Ascending aorta (tissue), 2 donors: ENCODE measurements at regions not wholly inside any gene's neighbourhood (a gene's known extent, or its start where the extent isn't known, plus 50 kb on each side); places are given as distances from the start of the nearest gene placed in this dataset.

Experiments used
- DNase-seq, 2 donors: peaks; one replicate each; pipeline ENCODE4 v3.0.0-alpha.2; 2019; ENCODE audit warnings: low spot score in 2 of 2
- H3K27ac ChIP-seq, 2 donors: fragments of 200-600 bp; sonication (generic); one replicate each; pipeline ENCODE4 v1.5.1; 2016 to 2017; ENCODE audit warnings: mild to moderate bottlenecking in 1 of 2
- H3K27me3 ChIP-seq: fragments of 200-600 bp; sonication (generic); one replicate; pipeline ENCODE4 v1.5.1; 2017
- H3K36me3 ChIP-seq, 2 donors: fragments of 200-600 bp; sonication (generic); one replicate each; pipeline ENCODE4 v1.5.1; 2016
- H3K4me1 ChIP-seq, 2 donors: fragments of 200-600 bp; sonication (generic); one replicate each; pipeline ENCODE4 v1.5.1; 2016 to 2017; ENCODE audit warnings: mild to moderate bottlenecking in 1 of 2
- H3K4me3 ChIP-seq, 2 donors: fragments of 200-600 bp; sonication (generic); one replicate each; pipeline ENCODE4 v1.5.1; 2016 to 2017; ENCODE audit warnings: mild to moderate bottlenecking in 1 of 2
- H3K9me3 ChIP-seq, 2 donors: fragments of 200-600 bp; sonication (generic); one replicate each; pipeline ENCODE4 v1.5.1; 2016
- CTCF ChIP-seq, 3 experiments: fragments of 200-600 bp in 2 of 3; fragments of 450-650 bp in 1 of 3; sonication (generic) in 2 of 3; IDR thresholded peaks; one replicate each; pipeline ENCODE4 v1.5.1; 2016 to 2019; ENCODE audit warnings: antibody characterized with exemption in 3 of 3, mild to moderate bottlenecking in 1 of 3, moderate library complexity in 1 of 3
- intact Hi-C: fragments of 100-400 bp; cut with DNase I; formaldehyde crosslinking; loops from one replicate; pipeline ENCODE4 v1.15.1; 2023

- no peak overlapping the region for H3K27ac ChIP-seq
- H3K36me3 ChIP-seq: no peaks in the 10 kb centered on the region
- DNase-seq: no peak
- no peaks in the 10 kb centered on the region for H3K4me1 ChIP-seq
- no peak overlapping the region for H3K4me3 ChIP-seq
- intact Hi-C loops: no loop called here
- H3K9me3 ChIP-seq: no peaks in the 10 kb centered on the region
- H3K27me3 ChIP-seq: no peaks in the 10 kb centered on the region
- no peak for TF ChIP-seq CTCF (IDR thresholded peaks at IDR 0.05)
These were observed 825.4 kb downstream of the PCDH18 start for GRCh38 chr4:136706942-136707341.

- intact Hi-C loops: no loop called here
- no peak for DNase-seq
- no peaks in the 10 kb centered on the region for H3K9me3 ChIP-seq
- no peaks in the 10 kb centered on the region for H3K27me3 ChIP-seq
- no peak overlapping the region for H3K27ac ChIP-seq
- no peaks in the 10 kb centered on the region for H3K4me1 ChIP-seq
- H3K4me3 ChIP-seq: no peak overlapping the region
- TF ChIP-seq CTCF (IDR thresholded peaks at IDR 0.05): no peak
- H3K36me3 ChIP-seq: no peaks in the 10 kb centered on the region
These were observed 832.4 kb downstream of the PCDH18 start for GRCh38 chr4:136699905-136700304.

- Histone ChIP-seq H3K4me3 (no peak overlapping the region), H3K4me1 (no peaks in the 10 kb centered on the region), H3K9me3 (no peaks in the 10 kb centered on the region), H3K27me3 (no peaks in the 10 kb centered on the region), H3K36me3 (no peaks in the 10 kb centered on the region), H3K27ac (no peak overlapping the region)
- DNase-seq: no peak
- intact Hi-C loops: no loop called here
- no peak for TF ChIP-seq CTCF (IDR thresholded peaks at IDR 0.05)
These were observed 840.7 kb downstream of the PCDH18 start for GRCh38 chr4:136691607-136692006.

GRCh38 chr4:136690360-136690759 is 841.9 kb downstream of the PCDH18 start:
- no peaks in the 10 kb centered on the region for H3K36me3 ChIP-seq
- H3K27ac ChIP-seq: no peak overlapping the region
- intact Hi-C loops: no loop called here
- no peak for TF ChIP-seq CTCF (IDR thresholded peaks at IDR 0.05)
- H3K4me1 ChIP-seq: no peaks in the 10 kb centered on the region
- H3K9me3 ChIP-seq: no peaks in the 10 kb centered on the region
- no peaks in the 10 kb centered on the region for H3K27me3 ChIP-seq
- no peak overlapping the region for H3K4me3 ChIP-seq
- no peak for DNase-seq

- DNase-seq: no peak
- no peak overlapping the region for H3K27ac ChIP-seq
- H3K4me1 ChIP-seq: no peaks in the 10 kb centered on the region
- H3K27me3 ChIP-seq: no peaks in the 10 kb centered on the region
- H3K36me3 ChIP-seq: no peaks in the 10 kb centered on the region
- TF ChIP-seq CTCF (IDR thresholded peaks at IDR 0.05): no peak
- no peak overlapping the region for H3K4me3 ChIP-seq
- intact Hi-C loops: no loop called here
- H3K9me3 ChIP-seq: no peaks in the 10 kb centered on the region
These were observed 844.7 kb downstream of the PCDH18 start for GRCh38 chr4:136687596-136687995.

- no peak for DNase-seq
- Histone ChIP-seq H3K27ac (no peak overlapping the region), H3K27me3 (no peaks in the 10 kb centered on the region), H3K4me3 (no peak overlapping the region), H3K4me1 (no peaks in the 10 kb centered on the region), H3K36me3 (no peaks in the 10 kb centered on the region), H3K9me3 (no peaks in the 10 kb centered on the region)
- intact Hi-C loops: no loop called here
- no peak for TF ChIP-seq CTCF (IDR thresholded peaks at IDR 0.05)
These were observed 845.2 kb downstream of the PCDH18 start for GRCh38 chr4:136687118-136687517.
